Transverse colon (tissue), 4 donors: ENCODE measurements at regions not wholly inside any gene's neighbourhood (a gene's known extent, or its start where the extent isn't known, plus 50 kb on each side); places are given as distances from the start of the nearest gene placed in this dataset.

Experiments used
- DNase-seq: peaks from one replicate; pipeline ENCODE4 v3.0.0-alpha.2; 2019
- H3K27ac ChIP-seq, 4 donors: fragments of 200-600 bp; sonication (generic); 2 replicates each; pipeline ENCODE4 v1.5.1; 2016 to 2018; ENCODE audit warnings: inconsistent platforms in 4 of 4
- H3K27me3 ChIP-seq: fragments of 200-600 bp; sonication (generic); 2 replicates; pipeline ENCODE4 v1.5.1; 2017; ENCODE audit warnings: inconsistent platforms
- H3K36me3 ChIP-seq, 4 donors: fragments of 200-600 bp; sonication (generic); 2 replicates each; pipeline ENCODE4 v1.5.1; 2017 to 2019; ENCODE audit warnings: inconsistent platforms in 4 of 4
- H3K4me1 ChIP-seq, 4 donors: fragments of 200-600 bp; sonication (generic); 2 replicates each; pipeline ENCODE4 v1.5.1; 2017 to 2020; ENCODE audit warnings: inconsistent platforms in 4 of 4
- H3K4me3 ChIP-seq, 4 donors: fragments of 200-600 bp; sonication (generic); 1 replicate in 1 of 4; 2 replicates in 3 of 4; pipeline versions ENCODE4 v1.5.1 to v1.6.1; 2017 to 2019; ENCODE audit warnings: inconsistent platforms in 4 of 4
- H3K9me3 ChIP-seq, 2 donors: fragments of 200-600 bp; sonication (generic); 2 replicates each; pipeline ENCODE4 v1.5.1; 2017 to 2019; ENCODE audit warnings: inconsistent platforms in 2 of 2
- EP300 ChIP-seq: sonication (generic); formaldehyde crosslinking; IDR thresholded peaks from one replicate; pipeline ENCODE4 v1.6.1; 2017; ENCODE audit warnings: antibody characterized with exemption, low read depth
- POLR2A ChIP-seq: fragments of 450-650 bp; IDR thresholded peaks from one replicate; pipeline ENCODE4 v1.6.1; 2016; ENCODE audit warnings: antibody characterized with exemption, mild to moderate bottlenecking, moderate library complexity
- POLR2AphosphoS5 ChIP-seq, 3 donors: sonication (generic); formaldehyde crosslinking; IDR thresholded peaks; one replicate each; pipeline ENCODE4 v1.6.1; 2016; ENCODE audit warnings: antibody characterized with exemption in 3 of 3
- WGBS, 2 donors: methylation state at CpG; one replicate each; pipeline ENCODE4 v1.1.5; 2018; ENCODE audit warnings: low coverage in 1 of 2; 5-methylcytosine and 5-hydroxymethylcytosine counted together
- in situ Hi-C, 4 donors: fragments of 200-750 bp; cut with MboI; loops; one replicate each; pipeline versions ENCODE4 v1.15.0 to v1.15.1; 2017; ENCODE audit warnings: low sequenced_read_pairs in 3 of 4, low pct_ligation_motif_present in 1 of 4, low pct_unique_long_range_greater_than_20kb in 1 of 4
- intact Hi-C: fragments of 100-400 bp; cut with DNase I; formaldehyde crosslinking; loops from one replicate; pipeline ENCODE4 v1.15.1; 2023; ENCODE audit warnings: low total_unique reads
- TF ChIP-seq, protein P1 (sequence below), 5 experiments: fragments of 200-600 bp in 3 of 5; fragments of 450-650 bp in 2 of 5; sonication (generic) in 3 of 5; IDR thresholded peaks; 1 replicate in 2 of 5; 2 replicates in 3 of 5; pipeline ENCODE4 v1.5.1; 2016 to 2017; ENCODE audit warnings: antibody characterized with exemption in 5 of 5, inconsistent platforms in 3 of 5, mild to moderate bottlenecking in 2 of 5, moderate library complexity in 1 of 5

DNA sequence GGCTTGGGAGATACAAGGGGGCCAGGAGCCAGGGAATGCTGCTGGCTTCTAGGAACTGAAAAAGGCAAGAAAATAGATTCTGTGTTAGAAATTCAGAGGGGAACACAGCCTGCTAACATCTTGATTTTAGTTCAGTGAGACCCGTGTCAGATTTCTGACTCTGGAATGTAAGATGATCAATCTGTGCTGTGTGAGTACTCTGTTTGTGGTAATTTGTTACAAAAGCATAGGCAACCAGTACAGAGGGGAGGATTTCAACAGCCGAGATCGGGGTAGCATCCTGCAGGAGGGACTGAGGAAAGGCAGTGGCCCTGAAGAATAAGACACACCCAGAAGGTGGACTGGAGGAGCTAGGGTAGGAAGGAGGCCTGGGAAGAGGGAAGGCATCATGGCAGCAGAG is 410.0 kb upstream of the CCDC196 start:
- Histone ChIP-seq H3K27ac (no peak overlapping the region), H3K4me1 (no peaks in the 10 kb centered on the region), H3K27me3 (no peaks in the 10 kb centered on the region), H3K4me3 (no peak overlapping the region), H3K9me3 (no peaks in the 10 kb centered on the region), H3K36me3 (no peaks in the 10 kb centered on the region)
- no peak for DNase-seq
- 86 to 95% methylated on average over 3 of the region's 3 CpGs for WGBS, 2 donors
- TF ChIP-seq, protein P1, sequence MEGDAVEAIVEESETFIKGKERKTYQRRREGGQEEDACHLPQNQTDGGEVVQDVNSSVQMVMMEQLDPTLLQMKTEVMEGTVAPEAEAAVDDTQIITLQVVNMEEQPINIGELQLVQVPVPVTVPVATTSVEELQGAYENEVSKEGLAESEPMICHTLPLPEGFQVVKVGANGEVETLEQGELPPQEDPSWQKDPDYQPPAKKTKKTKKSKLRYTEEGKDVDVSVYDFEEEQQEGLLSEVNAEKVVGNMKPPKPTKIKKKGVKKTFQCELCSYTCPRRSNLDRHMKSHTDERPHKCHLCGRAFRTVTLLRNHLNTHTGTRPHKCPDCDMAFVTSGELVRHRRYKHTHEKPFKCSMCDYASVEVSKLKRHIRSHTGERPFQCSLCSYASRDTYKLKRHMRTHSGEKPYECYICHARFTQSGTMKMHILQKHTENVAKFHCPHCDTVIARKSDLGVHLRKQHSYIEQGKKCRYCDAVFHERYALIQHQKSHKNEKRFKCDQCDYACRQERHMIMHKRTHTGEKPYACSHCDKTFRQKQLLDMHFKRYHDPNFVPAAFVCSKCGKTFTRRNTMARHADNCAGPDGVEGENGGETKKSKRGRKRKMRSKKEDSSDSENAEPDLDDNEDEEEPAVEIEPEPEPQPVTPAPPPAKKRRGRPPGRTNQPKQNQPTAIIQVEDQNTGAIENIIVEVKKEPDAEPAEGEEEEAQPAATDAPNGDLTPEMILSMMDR (IDR thresholded peaks at IDR 0.05): no peak
- TF ChIP-seq EP300 (no peak), POLR2A (no peak), POLR2AphosphoS5 (IDR thresholded peaks at IDR 0.05) (no peak)
- in situ Hi-C loops (no loop called here), intact Hi-C loops (no loop called here)

DNA sequence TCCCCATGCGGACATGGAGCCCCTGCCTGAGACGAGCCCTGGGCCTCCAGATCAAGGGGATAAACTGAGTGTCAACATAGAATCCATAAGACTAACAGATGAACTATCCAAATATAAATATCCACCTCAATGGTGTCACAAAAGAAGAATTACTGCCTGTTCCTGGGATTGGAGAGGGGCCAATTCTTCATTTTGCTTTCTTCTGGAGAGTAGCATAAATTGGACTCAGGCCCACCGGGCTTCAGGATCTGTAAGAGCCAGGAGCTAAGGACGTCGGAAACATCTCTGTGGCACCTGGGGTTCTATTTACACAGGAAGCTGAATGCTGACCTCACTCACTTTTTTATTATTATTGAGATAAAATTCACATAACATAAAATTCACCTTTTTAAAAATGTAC is 408.2 kb upstream of the CCDC196 start:
- in situ Hi-C loops: no loop called here
- Histone ChIP-seq H3K27ac (no peak overlapping the region), H3K4me3 (no peak overlapping the region), H3K9me3 (no peaks in the 10 kb centered on the region), H3K36me3 (no peaks in the 10 kb centered on the region), H3K4me1 (no peaks in the 10 kb centered on the region), H3K27me3 (no peaks in the 10 kb centered on the region)
- intact Hi-C loops: no loop called here
- no peak for TF ChIP-seq POLR2AphosphoS5 (IDR thresholded peaks at IDR 0.05)
- no peak for TF ChIP-seq POLR2A
- TF ChIP-seq EP300: no peak
- TF ChIP-seq, protein P1 (IDR thresholded peaks at IDR 0.05): no peak
- no peak for DNase-seq
- 60 to 69% methylated on average over 2 to 5 of the region's 5 CpGs for WGBS, 2 donors

DNA sequence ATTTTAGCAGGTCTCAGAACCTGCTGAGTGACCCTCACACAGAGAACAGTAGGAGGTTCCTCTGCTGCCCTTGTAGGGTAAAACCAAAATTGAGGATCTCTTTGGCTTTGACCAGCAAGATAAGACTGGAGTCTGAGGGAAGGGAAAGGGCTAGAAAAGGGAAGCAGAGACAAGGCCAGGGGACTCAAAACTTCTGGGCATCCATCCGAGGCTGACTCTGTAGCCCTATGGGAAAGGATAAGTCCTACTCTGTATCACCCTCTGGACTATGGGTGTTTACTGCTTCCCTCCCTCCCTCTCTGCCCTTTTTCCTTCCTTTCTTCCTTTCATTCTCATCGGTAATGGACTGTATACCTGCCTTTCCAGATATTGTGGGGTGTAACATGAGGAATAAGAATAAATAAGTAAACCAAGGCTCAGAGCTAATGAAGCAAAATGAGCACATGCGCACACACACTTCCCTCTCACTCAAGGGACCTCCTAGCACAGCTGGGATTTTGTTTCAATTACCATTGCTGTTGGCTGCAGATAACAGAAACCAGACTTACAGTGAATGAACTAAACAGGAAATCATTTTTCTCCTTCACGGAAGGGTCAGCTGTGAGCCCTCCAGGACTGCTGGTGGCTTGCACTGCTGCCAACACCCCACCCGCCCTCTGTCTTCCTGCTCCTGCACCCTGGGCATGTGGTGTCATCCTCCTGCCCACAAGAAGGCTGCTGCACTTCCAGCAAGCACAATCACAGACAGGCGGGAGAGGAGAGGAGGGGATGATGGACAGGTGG is 404.4 kb upstream of the CCDC196 start:
- Histone ChIP-seq H3K27ac (no peak overlapping the region), H3K36me3 (no peaks in the 10 kb centered on the region), H3K27me3 (no peaks in the 10 kb centered on the region), H3K4me3 (no peak overlapping the region), H3K4me1 (no peaks in the 10 kb centered on the region), H3K9me3 (no peaks in the 10 kb centered on the region)
- in situ Hi-C loops: no loop called here
- WGBS, 2 donors: 62 to 83% methylated on average over 3 to 6 of the region's 6 CpGs
- TF ChIP-seq EP300 (no peak), POLR2A (no peak), POLR2AphosphoS5 (IDR thresholded peaks at IDR 0.05) (no peak)
- TF ChIP-seq, protein P1 (IDR thresholded peaks at IDR 0.05): no peak
- intact Hi-C loops: no loop called here
- no peak for DNase-seq

DNA sequence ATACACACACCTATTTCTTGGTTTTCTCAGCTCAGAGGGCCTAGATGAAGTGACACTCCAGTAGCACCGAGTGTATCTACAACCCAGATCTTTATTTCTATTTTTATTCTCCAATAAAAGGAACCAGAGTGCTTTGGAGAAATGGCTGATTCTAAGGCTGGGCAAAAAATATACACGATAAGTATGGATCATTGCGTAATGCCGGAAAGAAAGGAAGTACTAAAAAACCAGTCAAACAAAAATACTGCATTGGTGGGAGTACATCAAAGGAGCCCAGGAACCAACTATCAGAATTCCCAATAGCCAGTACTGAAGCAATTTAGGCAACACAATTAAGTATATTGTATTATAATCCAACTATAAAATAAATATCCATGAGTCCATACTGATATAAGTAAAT is 400.9 kb upstream of the CCDC196 start:
- intact Hi-C loops: no loop called here
- H3K27ac ChIP-seq: no peak overlapping the region
- DNase-seq: no peak
- H3K4me1 ChIP-seq: no peaks in the 10 kb centered on the region
- TF ChIP-seq POLR2AphosphoS5 (IDR thresholded peaks at IDR 0.05): no peak
- 58 to 70% methylated on average over 4 of the region's 4 CpGs for WGBS, 2 donors
- in situ Hi-C loops: no loop called here
- no peak overlapping the region for H3K4me3 ChIP-seq
- H3K36me3 ChIP-seq: no peaks in the 10 kb centered on the region
- H3K9me3 ChIP-seq: no peaks in the 10 kb centered on the region
- no peaks in the 10 kb centered on the region for H3K27me3 ChIP-seq

DNA sequence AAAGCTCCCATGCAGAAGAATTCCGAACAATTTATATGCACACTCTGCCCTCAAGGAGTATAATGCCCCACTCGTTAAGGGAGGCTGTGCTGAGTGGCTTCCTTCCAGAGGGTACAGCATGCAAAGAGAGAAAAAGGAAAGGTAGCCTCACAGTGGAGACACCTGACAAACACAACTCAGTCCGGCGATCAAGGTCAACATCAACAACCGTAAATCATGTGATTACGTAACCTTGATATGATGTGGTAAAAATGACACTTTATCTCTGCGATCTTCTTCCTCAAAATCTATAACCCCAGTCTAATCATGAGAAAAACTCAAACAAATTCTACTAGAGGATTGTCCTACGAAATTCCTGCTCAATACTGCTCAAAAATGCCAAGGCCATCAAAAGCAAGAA is 400.5 kb upstream of the CCDC196 start:
- H3K9me3 ChIP-seq: no peaks in the 10 kb centered on the region
- TF ChIP-seq POLR2AphosphoS5 (IDR thresholded peaks at IDR 0.05): no peak
- TF ChIP-seq POLR2A: no peak
- TF ChIP-seq, protein P1 (IDR thresholded peaks at IDR 0.05): no peak
- TF ChIP-seq EP300: no peak
- intact Hi-C loops: no loop called here
- H3K27me3 ChIP-seq: no peaks in the 10 kb centered on the region
- WGBS, 2 donors: 71 to 78% methylated on average over 6 to 8 of the region's 8 CpGs
- H3K4me1 ChIP-seq: no peaks in the 10 kb centered on the region
- DNase-seq: no peak
- H3K27ac ChIP-seq: no peak overlapping the region
- H3K36me3 ChIP-seq: no peaks in the 10 kb centered on the region
- no peak overlapping the region for H3K4me3 ChIP-seq
- in situ Hi-C loops: no loop called here
